Mesenchymal stem cell (in vitro differentiated cells and primary cell): ENCODE measurements at regions not wholly inside any gene's neighbourhood (a gene's known extent, or its start where the extent isn't known, plus 50 kb on each side); places are given as distances from the start of the nearest gene placed in this dataset.
"Not testable (repeated sequence)": the region's sequence is repeated elsewhere in the genome, so short reads cannot be mapped to it uniquely, and the experiment has no call there.

Experiments
- DNase-seq: peaks from one replicate; pipeline ENCODE4 v3.0.0-alpha.2; 2013
- H2AFZ ChIP-seq: one replicate; pipeline ENCODE4 v1.6.1; 2013; ENCODE audit warnings: low read depth, mild to moderate bottlenecking, control low read depth, inconsistent platforms, low read length, moderate library complexity
- H2AK5ac ChIP-seq: 2 replicates; pipeline ENCODE4 v1.6.1; 2013; ENCODE audit warnings: low read length, moderate library complexity, mild to moderate bottlenecking, inconsistent platforms; ENCODE audit not compliant: severe bottlenecking
- H2BK120ac ChIP-seq: one replicate; pipeline ENCODE4 v1.6.1; 2013; ENCODE audit warnings: low read depth, mild to moderate bottlenecking, inconsistent platforms, low read length, moderate library complexity
- H2BK12ac ChIP-seq, 2 experiments: one replicate each; pipeline ENCODE4 v1.6.1; 2013; ENCODE audit warnings: inconsistent platforms in 2 of 2, low read length in 2 of 2, mild to moderate bottlenecking in 2 of 2, moderate library complexity in 2 of 2, control low read depth in 1 of 2
- H2BK15ac ChIP-seq: one replicate; pipeline ENCODE4 v1.6.1; 2013; ENCODE audit warnings: mild to moderate bottlenecking, low read depth, inconsistent platforms; ENCODE audit not compliant: poor library complexity, severe bottlenecking
- H2BK5ac ChIP-seq: 2 replicates; pipeline ENCODE4 v1.6.1; 2013; ENCODE audit warnings: low read depth, mild to moderate bottlenecking, low read length, control low read depth, inconsistent platforms; ENCODE audit not compliant: poor library complexity, severe bottlenecking
- H3K14ac ChIP-seq, 2 experiments: one replicate each; pipeline ENCODE4 v1.6.1; 2013; ENCODE audit warnings: inconsistent platforms in 2 of 2, low read length in 2 of 2, control low read depth in 1 of 2, mild to moderate bottlenecking in 1 of 2, moderate library complexity in 1 of 2
- H3K18ac ChIP-seq, 2 experiments: one replicate each; pipeline ENCODE4 v1.6.1; 2013; ENCODE audit warnings: inconsistent platforms in 2 of 2, low read length in 2 of 2, control low read depth in 1 of 2, low read depth in 1 of 2, mild to moderate bottlenecking in 1 of 2
- H3K23ac ChIP-seq, 2 experiments: one replicate each; pipeline ENCODE4 v1.6.1; 2013; ENCODE audit warnings: inconsistent platforms in 2 of 2, low read length in 2 of 2, mild to moderate bottlenecking in 2 of 2, moderate library complexity in 2 of 2, control low read depth in 1 of 2
- H3K27ac ChIP-seq: 2 replicates; pipeline ENCODE4 v1.5.1; 2013; ENCODE audit warnings: mild to moderate bottlenecking, moderate library complexity, low read length, control low read depth, inconsistent platforms; ENCODE audit not compliant: poor library complexity, severe bottlenecking
- H3K27me3 ChIP-seq, 2 experiments: 2 replicates each; pipeline versions ENCODE4 v1.6.1 to v1.7.0; 2013; ENCODE audit warnings: low read length in 2 of 2, mild to moderate bottlenecking in 2 of 2, moderate library complexity in 2 of 2, control low read depth in 1 of 2, inconsistent platforms in 1 of 2; ENCODE audit not compliant: control insufficient read depth in 1 of 2, insufficient read depth in 1 of 2
- H3K36me3 ChIP-seq, 2 experiments: 2 replicates each; pipeline versions ENCODE4 v1.6.1 to v1.7.0; 2013; ENCODE audit warnings: low read length in 2 of 2, control low read depth in 1 of 2, inconsistent platforms in 1 of 2, low read depth in 1 of 2, mild to moderate bottlenecking in 1 of 2; ENCODE audit not compliant: insufficient read depth in 2 of 2, control insufficient read depth in 1 of 2
- H3K4ac ChIP-seq, 2 experiments: one replicate each; pipeline ENCODE4 v1.6.1; 2013; ENCODE audit warnings: inconsistent platforms in 2 of 2, low read length in 2 of 2, mild to moderate bottlenecking in 2 of 2, moderate library complexity in 2 of 2, control low read depth in 1 of 2, low read depth in 1 of 2
- H3K4me1 ChIP-seq: 2 replicates; pipeline ENCODE4 v1.6.1; 2013; ENCODE audit warnings: low read depth, low read length, control low read depth; ENCODE audit not compliant: control insufficient read depth, insufficient read depth
- H3K4me2 ChIP-seq: 2 replicates; pipeline ENCODE4 v1.6.1; 2013; ENCODE audit warnings: low read length, mild to moderate bottlenecking, inconsistent platforms; ENCODE audit not compliant: poor library complexity, severe bottlenecking
- H3K4me3 ChIP-seq, 2 experiments: 2 replicates each; pipeline versions ENCODE4 v1.5.1 to v1.7.0; 2013; ENCODE audit warnings: low read length in 2 of 2, mild to moderate bottlenecking in 2 of 2, control low read depth in 1 of 2, low read depth in 1 of 2; ENCODE audit not compliant: insufficient read depth in 1 of 2
- H3K79me1 ChIP-seq: replicated peaks from 2 replicates; pipeline ENCODE4 v1.6.1; 2013; ENCODE audit warnings: mild to moderate bottlenecking, control low read depth, low read length, inconsistent platforms; ENCODE audit not compliant: poor library complexity, severe bottlenecking
- H3K9ac ChIP-seq: 2 replicates; pipeline ENCODE4 v1.7.0; 2013; ENCODE audit warnings: mild to moderate bottlenecking, low read length, moderate library complexity
- H3K9me3 ChIP-seq: 2 replicates; pipeline ENCODE4 v1.7.0; 2013; ENCODE audit warnings: mild to moderate bottlenecking, low read length; ENCODE audit not compliant: control insufficient read depth
- H4K8ac ChIP-seq: one replicate; pipeline ENCODE4 v1.6.1; 2013; ENCODE audit warnings: inconsistent platforms, mild to moderate bottlenecking, low read length, moderate library complexity
- H4K91ac ChIP-seq: one replicate; pipeline ENCODE4 v1.6.1; 2013; ENCODE audit warnings: mild to moderate bottlenecking, low read length, inconsistent platforms
- WGBS: methylation state at CpG from one replicate; pipeline ENCODE4 v1.1.7; 2013; ENCODE audit warnings: mixed read lengths; 5-methylcytosine and 5-hydroxymethylcytosine counted together

GRCh38 chr2:153532140-153532539 lies 53.6 kb upstream of the RPRM start:
- no peak for DNase-seq
- Histone ChIP-seq H3K23ac (no peak overlapping the region), H4K91ac (no peak overlapping the region), H3K4me1 (no peaks in the 10 kb centered on the region), H2AK5ac (no peak overlapping the region), H2BK5ac (no peak overlapping the region), H3K27me3 (no peaks in the 10 kb centered on the region), H3K18ac (no peak overlapping the region), H2AFZ (no peak overlapping the region), H3K9me3 (no peaks in the 10 kb centered on the region), H3K79me1 (no peaks in the 10 kb centered on the region), H4K8ac (no peak overlapping the region), H3K4me3 (no peak overlapping the region), H2BK120ac (no peak overlapping the region), H3K9ac (no peak overlapping the region), H3K4me2 (no peak overlapping the region), H3K27ac (no peak overlapping the region), H2BK12ac (no peak overlapping the region), H2BK15ac (no peak overlapping the region), H3K36me3 (no peaks in the 10 kb centered on the region), H3K14ac (no peak overlapping the region), H3K4ac (no peak overlapping the region)
- 77% methylated on average over 3 of the region's 3 CpGs for WGBS

- not testable (repeated sequence) for H4K91ac ChIP-seq, H3K36me3 ChIP-seq, H3K4me2 ChIP-seq, H3K18ac ChIP-seq, H2BK15ac ChIP-seq, H3K9me3 ChIP-seq, H3K23ac ChIP-seq, H2BK120ac ChIP-seq, H3K9ac ChIP-seq, DNase-seq, H3K4me1 ChIP-seq, H3K4ac ChIP-seq, H2AK5ac ChIP-seq, H3K4me3 ChIP-seq, H3K79me1 ChIP-seq, H3K14ac ChIP-seq, H4K8ac ChIP-seq, H2BK12ac ChIP-seq, H3K27ac ChIP-seq, H3K27me3 ChIP-seq, H2AFZ ChIP-seq, H2BK5ac ChIP-seq
- WGBS: 87% methylated on average over 4 of the region's 4 CpGs
Observed at GRCh38 chr2:153533803-153534202, 55.2 kb upstream of the RPRM start.

GRCh38 chr2:153534590-153534989 lies 56.0 kb upstream of the RPRM start:
- H3K79me1 ChIP-seq, H3K23ac ChIP-seq: not testable (repeated sequence)

GRCh38 chr2:153536115-153536514 lies 57.6 kb upstream of the RPRM start:
- Histone ChIP-seq H3K36me3 (no peaks in the 10 kb centered on the region), H3K9me3 (peaks cover 2% of the 10 kb centered on the region), H4K8ac (no peak overlapping the region), H3K27me3 (no peaks in the 10 kb centered on the region), H2BK12ac (no peak overlapping the region), H3K4me2 (no peak overlapping the region), H2BK120ac (no peak overlapping the region), H3K23ac (no peak overlapping the region), H2AFZ (no peak overlapping the region), H3K4me1 (no peaks in the 10 kb centered on the region), H4K91ac (no peak overlapping the region), H2BK5ac (no peak overlapping the region), H2BK15ac (no peak overlapping the region), H2AK5ac (no peak overlapping the region), H3K27ac (no peak overlapping the region), H3K4ac (no peak overlapping the region), H3K9ac (no peak overlapping the region), H3K18ac (no peak overlapping the region), H3K14ac (no peak overlapping the region), H3K79me1 (no peaks in the 10 kb centered on the region), H3K4me3 (no peak overlapping the region)
- no peak for DNase-seq

More at GRCh38 chr2:153534590-153534989, 56.0 kb upstream of the RPRM start:
- not testable (repeated sequence) for H3K4me1 ChIP-seq, H2AK5ac ChIP-seq, H3K14ac ChIP-seq, H3K18ac ChIP-seq, H2BK12ac ChIP-seq, H3K9me3 ChIP-seq, H3K9ac ChIP-seq, H2BK5ac ChIP-seq, H3K4ac ChIP-seq, H3K27ac ChIP-seq, H4K8ac ChIP-seq, H4K91ac ChIP-seq, H2BK120ac ChIP-seq, H3K4me3 ChIP-seq, H3K27me3 ChIP-seq, H3K4me2 ChIP-seq, DNase-seq, H3K36me3 ChIP-seq, H2BK15ac ChIP-seq, H2AFZ ChIP-seq
- WGBS: 46% methylated on average over 7 of the region's 7 CpGs
